Loucy (cell line): ENCODE measurements at regions not wholly inside any gene's neighbourhood (a gene's known extent, or its start where the extent isn't known, plus 50 kb on each side); places are given as distances from the start of the nearest gene placed in this dataset.

Experiments
- EZH2phosphoT487 ChIP-seq: fragments of 200-600 bp; IDR thresholded peaks from 2 replicates; pipeline ENCODE4 v1.6.1; 2018; ENCODE audit warnings: antibody characterized with exemption, mild to moderate bottlenecking, moderate library complexity, borderline replicate concordance
- TF ChIP-seq, protein P1 (sequence below): fragments of 200-600 bp; sonication (generic); conservative IDR thresholded peaks from 2 replicates; pipeline ENCODE4 v1.5.1; 2014; ENCODE audit warnings: mild to moderate bottlenecking, antibody characterized with exemption, low read length

- TF ChIP-seq, protein P1, sequence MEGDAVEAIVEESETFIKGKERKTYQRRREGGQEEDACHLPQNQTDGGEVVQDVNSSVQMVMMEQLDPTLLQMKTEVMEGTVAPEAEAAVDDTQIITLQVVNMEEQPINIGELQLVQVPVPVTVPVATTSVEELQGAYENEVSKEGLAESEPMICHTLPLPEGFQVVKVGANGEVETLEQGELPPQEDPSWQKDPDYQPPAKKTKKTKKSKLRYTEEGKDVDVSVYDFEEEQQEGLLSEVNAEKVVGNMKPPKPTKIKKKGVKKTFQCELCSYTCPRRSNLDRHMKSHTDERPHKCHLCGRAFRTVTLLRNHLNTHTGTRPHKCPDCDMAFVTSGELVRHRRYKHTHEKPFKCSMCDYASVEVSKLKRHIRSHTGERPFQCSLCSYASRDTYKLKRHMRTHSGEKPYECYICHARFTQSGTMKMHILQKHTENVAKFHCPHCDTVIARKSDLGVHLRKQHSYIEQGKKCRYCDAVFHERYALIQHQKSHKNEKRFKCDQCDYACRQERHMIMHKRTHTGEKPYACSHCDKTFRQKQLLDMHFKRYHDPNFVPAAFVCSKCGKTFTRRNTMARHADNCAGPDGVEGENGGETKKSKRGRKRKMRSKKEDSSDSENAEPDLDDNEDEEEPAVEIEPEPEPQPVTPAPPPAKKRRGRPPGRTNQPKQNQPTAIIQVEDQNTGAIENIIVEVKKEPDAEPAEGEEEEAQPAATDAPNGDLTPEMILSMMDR = no peak
- no peak for TF ChIP-seq EZH2phosphoT487
Measured at GRCh38 chr6:159351707-159352106, 182.5 kb downstream of the FNDC1 start.
